ENCODE measurements at regions not wholly inside any gene's neighbourhood (a gene's known extent, or its start where the extent isn't known, plus 50 kb on each side); places are given as distances from the start of the nearest gene placed in this dataset.
A peak's percentile ranks its signal among the peaks of the same experiment; 100 is the strongest.

GRCh38 chr1:101511202-101511891, 274.5 kb downstream of the S1PR1 start:
- no peaks in the 10 kb centered on the region for H3K9me3 ChIP-seq (ENCODE audit: low read depth, low read length, poor library complexity, severe bottlenecking)
- no peak for TF ChIP-seq CTCF (conservative IDR thresholded peaks at IDR 0.05; ENCODE audit: low read depth, low read length)
- no peak for TF ChIP-seq EZH2 (IDR thresholded peaks at IDR 0.05; ENCODE audit: borderline replicate concordance, low read depth, low read length, poor library complexity, severe bottlenecking)
- no peaks in the 10 kb centered on the region for H3K4me1 ChIP-seq (ENCODE audit: insufficient read depth, low read length, poor library complexity, severe bottlenecking)
- intact Hi-C loops (cut with micrococcal nuclease; ENCODE audit: unreplicated experiment), result loop anchor here (10.0 kb wide), 1 partner anchor 483 kb away; the partner anchor contains the start of gene OLFM3
- H3K27ac ChIP-seq (ENCODE audit: low read depth, low read length, poor library complexity, severe bottlenecking), result no peak overlapping the region
- BruUV-seq (replicated peaks), result no TSS peak
- H3K36me3 ChIP-seq (ENCODE audit: insufficient read depth, low read length, poor library complexity, severe bottlenecking), result no peaks in the 10 kb centered on the region
- CTCF ChIA-PET, result no interaction called here
- POLR2A ChIA-PET (ENCODE audit: low non-redundant PET), result no interaction called here
- no peak for DNase-seq (ENCODE audit: low spot score)
- no peak overlapping the region for H3K4me3 ChIP-seq (ENCODE audit: low read depth, low read length, poor library complexity, severe bottlenecking)
- H3K27me3 ChIP-seq (replicated peaks; ENCODE audit: insufficient read depth, low read depth, low read length, poor library complexity), result no peaks in the 10 kb centered on the region

GRCh38 chr1:101520302-101520701, 283.5 kb downstream of the S1PR1 start:
- Histone ChIP-seq H3K36me3 (ENCODE audit: insufficient read depth, low read length, poor library complexity, severe bottlenecking) (no peaks in the 10 kb centered on the region), H3K9me3 (ENCODE audit: low read depth, low read length, poor library complexity, severe bottlenecking) (no peaks in the 10 kb centered on the region), H3K27ac (ENCODE audit: low read depth, low read length, poor library complexity, severe bottlenecking) (no peak overlapping the region), H3K4me1 (ENCODE audit: insufficient read depth, low read length, poor library complexity, severe bottlenecking) (peaks cover 2% of the 10 kb centered on the region), H3K4me3 (ENCODE audit: low read depth, low read length, poor library complexity, severe bottlenecking) (no peak overlapping the region), H3K27me3 (replicated peaks; ENCODE audit: insufficient read depth, low read depth, low read length, poor library complexity) (no peaks in the 10 kb centered on the region)
- intact Hi-C loops (cut with micrococcal nuclease; ENCODE audit: unreplicated experiment), result loop anchor here (1.0 to 10.0 kb wide), 4 partner anchors 244 to 1997 kb away; no protein-coding TSS in a partner anchor
- BruUV-seq (replicated peaks), result no TSS peak
- CTCF ChIA-PET, result interaction anchor here (0.5 to 1.0 kb wide), 7 partner anchors 11 to 1994 kb away, joined by 3 to 4 read pairs (median 3); no protein-coding TSS in a partner anchor
- peak; percentile 84 for DNase-seq (ENCODE audit: low spot score)
- TF ChIP-seq EZH2 (IDR thresholded peaks at IDR 0.05; ENCODE audit: borderline replicate concordance, low read depth, low read length, poor library complexity, severe bottlenecking) (no peak), CTCF (conservative IDR thresholded peaks at IDR 0.05; ENCODE audit: low read depth, low read length) (peak; percentile 90)
- POLR2A ChIA-PET (ENCODE audit: low non-redundant PET), result no interaction called here

- DNase-seq (ENCODE audit: low spot score), result no peak
- Histone ChIP-seq H3K27ac (ENCODE audit: low read depth, low read length, poor library complexity, severe bottlenecking) (no peak overlapping the region), H3K27me3 (replicated peaks; ENCODE audit: insufficient read depth, low read depth, low read length, poor library complexity) (no peaks in the 10 kb centered on the region), H3K36me3 (ENCODE audit: insufficient read depth, low read length, poor library complexity, severe bottlenecking) (no peaks in the 10 kb centered on the region), H3K4me3 (ENCODE audit: low read depth, low read length, poor library complexity, severe bottlenecking) (no peak overlapping the region), H3K9me3 (ENCODE audit: low read depth, low read length, poor library complexity, severe bottlenecking) (no peaks in the 10 kb centered on the region), H3K4me1 (ENCODE audit: insufficient read depth, low read length, poor library complexity, severe bottlenecking) (peaks cover 2% of the 10 kb centered on the region)
- no TSS peak for BruUV-seq (replicated peaks)
- intact Hi-C loops (cut with micrococcal nuclease; ENCODE audit: unreplicated experiment), result loop anchor here (5.0 to 10.0 kb wide), 2 partner anchors 242 to 1995 kb away; no protein-coding TSS in a partner anchor
- ChIA-PET CTCF (no interaction called here), POLR2A (ENCODE audit: low non-redundant PET) (no interaction called here)
- TF ChIP-seq CTCF (conservative IDR thresholded peaks at IDR 0.05; ENCODE audit: low read depth, low read length) (no peak), EZH2 (IDR thresholded peaks at IDR 0.05; ENCODE audit: borderline replicate concordance, low read depth, low read length, poor library complexity, severe bottlenecking) (no peak)
These were observed 285.7 kb downstream of the S1PR1 start for GRCh38 chr1:101522486-101522885.
